ENCODE measurements at regions not wholly inside any gene's neighbourhood (a gene's known extent, or its start where the extent isn't known, plus 50 kb on each side); places are given as distances from the start of the nearest gene placed in this dataset.

DNA sequence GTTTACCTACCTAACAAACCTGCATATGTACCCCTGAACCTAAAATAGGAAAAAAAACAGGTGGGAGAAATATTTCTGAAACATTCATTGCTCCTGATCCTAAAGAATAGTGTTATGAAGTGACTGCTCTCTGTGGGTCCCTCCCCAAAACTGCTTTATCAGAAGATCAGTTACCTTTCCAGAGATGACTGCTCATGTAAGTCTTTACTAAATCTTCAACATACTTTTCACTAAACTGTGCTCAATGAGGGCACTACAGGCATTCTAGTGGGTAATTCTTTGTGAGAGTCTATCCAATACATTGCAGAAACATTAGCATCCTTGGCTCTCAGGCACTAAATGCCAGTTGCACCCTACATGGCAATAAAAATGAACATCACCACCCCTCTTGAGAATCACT is 189.3 kb upstream of the STK17B start:
- Histone ChIP-seq H3K36me3 (ENCODE audit: control insufficient read depth, insufficient read depth, low read length) (no peaks in the 10 kb centered on the region), H3K27ac (ENCODE audit: low read length) (no peak overlapping the region), H3K4me3 (ENCODE audit: low read length) (no peak overlapping the region), H3K4me1 (ENCODE audit: control insufficient read depth, insufficient read depth, low read length) (no peaks in the 10 kb centered on the region), H3K27me3 (ENCODE audit: control insufficient read depth, insufficient read depth, low read length) (no peaks in the 10 kb centered on the region), H3K9me3 (ENCODE audit: control insufficient read depth, insufficient read depth, low read length) (no peaks in the 10 kb centered on the region)
- no peak for DNase-seq (ENCODE audit: low read depth, low spot score)

DNA sequence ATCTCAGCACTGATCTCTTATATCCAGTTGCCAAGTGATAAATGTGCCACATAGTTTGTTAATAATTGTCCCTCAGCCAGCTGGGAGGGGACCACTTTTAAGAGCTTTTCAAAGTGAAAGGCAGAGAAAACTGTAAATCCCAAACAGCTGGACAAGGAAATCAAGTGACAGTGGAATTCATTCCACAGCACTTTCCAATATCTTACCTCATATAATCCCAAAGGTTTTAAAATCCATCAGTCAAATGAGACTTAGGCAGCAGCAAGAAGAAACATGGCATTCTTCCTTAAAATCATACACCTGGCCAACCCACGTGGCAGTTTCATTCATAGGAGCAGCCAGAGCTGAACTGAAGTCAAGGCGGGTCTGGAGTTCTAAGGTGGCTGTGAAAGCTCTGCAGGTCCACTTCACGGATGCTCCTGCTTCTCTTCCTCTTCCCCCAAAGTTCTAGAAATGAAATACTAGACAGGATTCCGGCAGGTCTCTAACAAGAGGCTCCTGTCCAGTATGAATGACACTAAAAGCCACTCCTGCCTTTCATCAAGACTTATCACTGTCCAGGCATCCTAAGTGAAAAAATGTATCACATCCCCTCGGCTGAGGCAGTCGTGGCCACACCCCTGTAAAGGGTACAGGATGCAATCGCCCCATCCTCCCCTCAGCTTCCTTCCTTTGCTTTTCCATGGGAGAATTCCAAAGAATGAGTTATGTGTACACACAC is 190.4 kb upstream of the STK17B start:
- H3K36me3 ChIP-seq (ENCODE audit: control insufficient read depth, insufficient read depth, low read length), result no peaks in the 10 kb centered on the region
- no peaks in the 10 kb centered on the region for H3K9me3 ChIP-seq (ENCODE audit: control insufficient read depth, insufficient read depth, low read length)
- DNase-seq (ENCODE audit: low read depth, low spot score), result no peak
- no peak overlapping the region for H3K27ac ChIP-seq (ENCODE audit: low read length)
- no peak overlapping the region for H3K4me3 ChIP-seq (ENCODE audit: low read length)
- no CpG with 5 or more reads among the region's 7 CpGs for WGBS (ENCODE audit: insufficient coverage, insufficient read length)
- no peaks in the 10 kb centered on the region for H3K27me3 ChIP-seq (ENCODE audit: control insufficient read depth, insufficient read depth, low read length)
- H3K4me1 ChIP-seq (ENCODE audit: control insufficient read depth, insufficient read depth, low read length), result no peaks in the 10 kb centered on the region

DNA sequence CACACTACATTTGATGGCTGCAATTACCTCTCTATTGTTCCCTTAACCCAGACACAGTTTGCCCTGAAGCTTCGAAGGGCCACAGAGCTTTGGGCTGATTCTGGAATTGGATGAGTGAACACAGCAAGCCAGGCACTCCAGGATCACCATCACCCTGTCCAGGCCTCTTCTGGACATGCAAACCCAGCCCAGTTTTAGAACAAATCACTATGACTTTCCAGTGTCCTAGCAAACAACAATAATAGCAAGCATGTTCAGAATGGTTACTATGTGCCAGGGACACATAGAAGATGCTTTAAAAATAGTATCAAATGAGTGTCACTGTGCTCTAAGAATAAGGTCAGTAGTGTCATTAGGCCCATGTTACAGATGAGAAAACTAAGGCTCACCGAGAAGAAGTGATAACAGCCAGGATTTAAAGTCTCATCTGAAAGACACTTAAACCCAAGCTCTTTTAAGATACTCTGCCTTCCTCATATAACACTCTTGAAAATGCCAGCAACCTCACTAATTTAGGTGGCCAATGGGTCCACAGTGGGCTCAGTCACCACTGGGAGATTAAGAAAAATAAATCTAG is 191.7 kb upstream of the STK17B start:
- WGBS (ENCODE audit: insufficient coverage, insufficient read length), result no CpG with 5 or more reads among the region's 2 CpGs
- no peaks in the 10 kb centered on the region for H3K9me3 ChIP-seq (ENCODE audit: control insufficient read depth, insufficient read depth, low read length)
- H3K4me3 ChIP-seq (ENCODE audit: low read length), result no peak overlapping the region
- no peaks in the 10 kb centered on the region for H3K27me3 ChIP-seq (ENCODE audit: control insufficient read depth, insufficient read depth, low read length)
- no peak for DNase-seq (ENCODE audit: low read depth, low spot score)
- H3K4me1 ChIP-seq (ENCODE audit: control insufficient read depth, insufficient read depth, low read length), result no peaks in the 10 kb centered on the region
- H3K27ac ChIP-seq (ENCODE audit: low read length), result no peak overlapping the region
- H3K36me3 ChIP-seq (ENCODE audit: control insufficient read depth, insufficient read depth, low read length), result no peaks in the 10 kb centered on the region

DNA sequence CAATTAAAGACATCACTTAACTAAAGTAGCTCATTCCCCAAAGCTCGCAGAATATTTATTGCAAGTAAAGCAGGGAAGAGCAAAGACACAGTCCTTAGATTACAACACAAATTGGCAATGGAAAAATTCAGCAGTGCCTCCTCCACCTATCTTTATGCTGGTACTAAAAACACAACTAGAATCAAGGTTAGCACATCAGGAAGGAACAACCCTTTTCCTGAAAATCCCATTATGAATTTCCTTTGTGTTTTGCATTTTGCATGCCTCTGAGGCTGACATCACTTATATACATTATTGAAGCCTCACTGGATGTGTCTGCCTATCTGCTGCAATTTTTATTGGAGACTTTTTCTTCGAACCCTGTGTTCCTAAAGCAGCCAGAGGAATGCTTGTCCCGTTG is 193.8 kb upstream of the STK17B start:
- Histone ChIP-seq H3K36me3 (ENCODE audit: control insufficient read depth, insufficient read depth, low read length) (no peaks in the 10 kb centered on the region), H3K4me1 (ENCODE audit: control insufficient read depth, insufficient read depth, low read length) (no peaks in the 10 kb centered on the region), H3K27ac (ENCODE audit: low read length) (no peak overlapping the region), H3K27me3 (ENCODE audit: control insufficient read depth, insufficient read depth, low read length) (no peaks in the 10 kb centered on the region), H3K9me3 (ENCODE audit: control insufficient read depth, insufficient read depth, low read length) (no peaks in the 10 kb centered on the region), H3K4me3 (ENCODE audit: low read length) (no peak overlapping the region)
- no CpG with 5 or more reads among the region's 3 CpGs for WGBS (ENCODE audit: insufficient coverage, insufficient read length)
- DNase-seq (ENCODE audit: low read depth, low spot score), result no peak

DNA sequence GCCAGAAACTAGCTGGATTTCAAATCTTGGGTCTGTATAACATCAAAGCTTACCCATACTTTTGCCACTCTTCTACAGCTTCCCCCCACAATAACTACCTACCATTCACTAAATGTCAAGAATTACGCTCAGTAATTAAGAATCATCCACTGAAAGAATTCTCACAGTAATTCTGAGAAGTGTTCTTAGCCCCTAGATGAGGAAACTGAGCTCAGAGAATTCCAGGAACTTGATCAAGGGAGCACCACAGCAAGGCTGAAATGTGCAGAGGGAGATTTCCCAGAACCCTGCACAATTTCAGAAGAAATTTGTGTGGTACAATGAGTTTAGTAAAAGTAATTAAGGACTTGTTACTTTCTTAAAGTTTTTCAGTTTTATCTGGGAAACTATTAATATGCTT is 194.5 kb upstream of the STK17B start:
- DNase-seq (ENCODE audit: low read depth, low spot score), result no peak
- Histone ChIP-seq H3K27me3 (ENCODE audit: control insufficient read depth, insufficient read depth, low read length) (no peaks in the 10 kb centered on the region), H3K27ac (ENCODE audit: low read length) (no peak overlapping the region), H3K4me1 (ENCODE audit: control insufficient read depth, insufficient read depth, low read length) (no peaks in the 10 kb centered on the region), H3K36me3 (ENCODE audit: control insufficient read depth, insufficient read depth, low read length) (no peaks in the 10 kb centered on the region), H3K4me3 (ENCODE audit: low read length) (no peak overlapping the region), H3K9me3 (ENCODE audit: control insufficient read depth, insufficient read depth, low read length) (no peaks in the 10 kb centered on the region)
- no CpG with 5 or more reads among the region's 1 CpG for WGBS (ENCODE audit: insufficient coverage, insufficient read length)

DNA sequence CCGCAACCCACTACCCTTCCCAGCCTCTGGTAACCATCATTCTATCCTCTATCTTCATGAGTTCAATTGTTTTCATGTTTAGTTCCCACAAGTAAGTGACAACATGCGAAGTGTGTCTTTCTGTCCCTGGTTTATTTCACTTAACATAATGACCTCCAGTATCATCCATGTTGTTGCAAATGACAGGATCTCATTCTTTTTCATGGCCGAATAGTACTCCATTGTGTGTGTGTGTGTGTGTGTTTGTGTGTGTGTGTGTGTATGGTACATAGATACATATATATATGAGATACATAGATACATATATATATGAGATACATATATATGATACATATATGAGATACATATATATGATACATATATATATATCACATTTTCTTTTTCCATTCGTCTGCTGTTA is 196.3 kb upstream of the STK17B start:
- Histone ChIP-seq H3K4me3 (ENCODE audit: low read length) (no peak overlapping the region), H3K9me3 (ENCODE audit: control insufficient read depth, insufficient read depth, low read length) (no peaks in the 10 kb centered on the region), H3K27me3 (ENCODE audit: control insufficient read depth, insufficient read depth, low read length) (no peaks in the 10 kb centered on the region), H3K36me3 (ENCODE audit: control insufficient read depth, insufficient read depth, low read length) (no peaks in the 10 kb centered on the region), H3K27ac (ENCODE audit: low read length) (no peak overlapping the region), H3K4me1 (ENCODE audit: control insufficient read depth, insufficient read depth, low read length) (no peaks in the 10 kb centered on the region)
- no CpG with 5 or more reads among the region's 4 CpGs for WGBS (ENCODE audit: insufficient coverage, insufficient read length)
- no peak for DNase-seq (ENCODE audit: low read depth, low spot score)

DNA sequence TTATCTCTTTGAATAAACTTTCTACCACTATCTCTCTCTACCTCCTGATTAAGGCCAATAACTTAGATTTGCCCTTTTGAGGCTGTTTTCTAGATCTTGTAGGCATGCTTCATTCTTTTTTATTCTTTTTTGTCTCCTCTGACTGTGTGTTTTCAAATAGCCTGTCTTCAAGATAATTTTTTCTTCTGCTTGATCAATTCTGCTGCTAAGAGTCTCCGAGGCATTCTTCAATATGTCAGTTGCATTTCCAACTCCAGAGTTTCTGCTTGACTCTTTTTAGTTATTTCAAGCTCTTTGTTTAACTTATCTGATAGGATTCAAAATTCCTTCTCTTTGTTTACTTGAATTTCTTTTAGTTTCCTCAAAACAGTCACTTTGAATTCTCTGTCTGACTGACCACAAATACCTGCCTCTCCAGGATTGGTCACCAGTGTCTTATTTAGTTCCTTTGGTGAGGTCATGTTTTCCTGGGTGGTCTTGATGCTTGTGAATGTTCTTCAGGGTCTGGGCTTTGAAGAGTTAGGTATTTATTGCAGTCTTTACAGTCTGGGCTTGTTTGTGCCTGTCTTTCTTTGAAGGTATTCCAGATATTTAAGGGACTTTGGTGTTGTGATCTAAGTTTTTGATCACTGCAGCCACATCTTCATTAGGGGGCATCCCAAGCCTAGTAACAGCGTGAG is 197.3 kb upstream of the STK17B start:
- WGBS (ENCODE audit: insufficient coverage, insufficient read length), result no CpG with 5 or more reads among the region's 2 CpGs
- Histone ChIP-seq H3K4me1 (ENCODE audit: control insufficient read depth, insufficient read depth, low read length) (no peaks in the 10 kb centered on the region), H3K36me3 (ENCODE audit: control insufficient read depth, insufficient read depth, low read length) (no peaks in the 10 kb centered on the region), H3K27me3 (ENCODE audit: control insufficient read depth, insufficient read depth, low read length) (no peaks in the 10 kb centered on the region), H3K4me3 (ENCODE audit: low read length) (no peak overlapping the region), H3K27ac (ENCODE audit: low read length) (no peak overlapping the region), H3K9me3 (ENCODE audit: control insufficient read depth, insufficient read depth, low read length) (no peaks in the 10 kb centered on the region)
- no peak for DNase-seq (ENCODE audit: low read depth, low spot score)

DNA sequence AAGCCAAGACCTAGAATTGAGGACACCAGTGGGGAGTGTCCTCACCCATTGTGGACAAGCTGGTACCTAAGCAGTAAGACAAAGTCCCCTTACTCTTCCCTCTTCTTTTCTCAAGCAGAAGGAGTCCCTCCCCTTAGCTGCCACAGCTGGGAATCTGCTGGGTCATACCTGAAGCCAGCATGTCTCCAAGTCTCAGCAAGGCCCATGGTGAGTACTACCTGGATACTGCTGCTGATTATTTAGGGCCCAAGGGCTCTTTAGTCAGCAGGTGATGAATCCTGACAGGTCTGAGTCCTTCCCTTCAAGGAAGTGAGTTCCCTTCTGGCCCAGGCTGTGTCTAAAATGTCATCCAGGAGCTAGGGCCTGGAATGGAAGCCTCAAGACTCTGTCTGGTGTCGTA is 198.6 kb upstream of the STK17B start:
- H3K27me3 ChIP-seq (ENCODE audit: control insufficient read depth, insufficient read depth, low read length), result no peaks in the 10 kb centered on the region
- H3K36me3 ChIP-seq (ENCODE audit: control insufficient read depth, insufficient read depth, low read length), result no peaks in the 10 kb centered on the region
- no peak overlapping the region for H3K27ac ChIP-seq (ENCODE audit: low read length)
- no peaks in the 10 kb centered on the region for H3K9me3 ChIP-seq (ENCODE audit: control insufficient read depth, insufficient read depth, low read length)
- no CpG with 5 or more reads among the region's 1 CpG for WGBS (ENCODE audit: insufficient coverage, insufficient read length)
- no peaks in the 10 kb centered on the region for H3K4me1 ChIP-seq (ENCODE audit: control insufficient read depth, insufficient read depth, low read length)
- no peak for DNase-seq (ENCODE audit: low read depth, low spot score)
- H3K4me3 ChIP-seq (ENCODE audit: low read length), result no peak overlapping the region

DNA sequence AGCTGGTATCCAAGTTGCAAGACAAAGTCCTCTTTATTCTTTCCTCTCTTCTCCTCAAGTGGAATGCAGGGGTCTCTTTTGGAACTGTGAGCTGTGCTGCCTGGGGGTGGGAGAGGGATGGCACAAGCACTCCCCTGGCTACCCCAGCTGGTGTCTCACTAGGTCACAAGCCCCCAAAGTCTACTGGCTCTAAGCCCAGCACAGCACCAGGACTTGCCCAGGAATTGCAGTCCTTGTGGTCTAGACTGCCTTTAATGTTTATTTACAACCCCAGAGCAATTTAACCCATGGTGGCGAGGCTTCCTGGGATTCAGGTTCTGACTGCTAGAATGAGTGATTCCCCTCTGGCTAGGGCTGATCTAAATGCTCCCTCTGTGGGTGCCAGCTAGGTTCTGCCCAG is 199.0 kb upstream of the STK17B start:
- H3K9me3 ChIP-seq (ENCODE audit: control insufficient read depth, insufficient read depth, low read length), result no peaks in the 10 kb centered on the region
- no peaks in the 10 kb centered on the region for H3K36me3 ChIP-seq (ENCODE audit: control insufficient read depth, insufficient read depth, low read length)
- H3K4me1 ChIP-seq (ENCODE audit: control insufficient read depth, insufficient read depth, low read length), result no peaks in the 10 kb centered on the region
- H3K27ac ChIP-seq (ENCODE audit: low read length), result no peak overlapping the region
- no peak for DNase-seq (ENCODE audit: low read depth, low spot score)
- no peak overlapping the region for H3K4me3 ChIP-seq (ENCODE audit: low read length)
- no peaks in the 10 kb centered on the region for H3K27me3 ChIP-seq (ENCODE audit: control insufficient read depth, insufficient read depth, low read length)
- no CpG with 5 or more reads among the region's 1 CpG for whole genome bisulfite sequencing (ENCODE audit: insufficient coverage, insufficient read length)

DNA sequence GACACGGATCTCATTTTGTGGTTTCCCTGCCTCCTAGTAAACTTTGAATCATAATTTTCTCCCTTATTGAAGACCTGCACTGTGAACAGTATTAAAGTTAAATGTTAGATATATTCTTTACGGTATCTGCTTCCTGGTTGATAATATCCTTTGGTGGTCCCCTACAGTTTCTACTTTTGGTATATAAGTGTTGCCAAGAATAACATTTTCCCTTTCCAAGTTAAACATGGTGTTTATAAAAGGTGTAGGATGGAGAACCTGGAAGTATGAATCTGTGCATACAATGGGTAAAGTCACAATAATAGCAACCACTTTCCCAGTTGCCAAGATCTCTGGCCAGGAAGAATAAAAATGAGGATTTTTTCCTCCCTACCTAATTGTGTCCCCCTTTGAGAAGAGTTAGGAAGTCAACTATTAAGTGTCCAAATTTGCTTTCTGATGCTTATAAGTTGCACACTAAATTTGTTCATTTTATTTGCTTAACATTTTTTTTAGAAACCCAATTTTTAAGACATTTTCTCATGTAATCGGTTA is 201.0 kb upstream of the STK17B start:
- no peaks in the 10 kb centered on the region for H3K27me3 ChIP-seq (ENCODE audit: control insufficient read depth, insufficient read depth, low read length)
- H3K27ac ChIP-seq (ENCODE audit: low read length), result no peak overlapping the region
- H3K4me1 ChIP-seq (ENCODE audit: control insufficient read depth, insufficient read depth, low read length), result no peaks in the 10 kb centered on the region
- no peaks in the 10 kb centered on the region for H3K9me3 ChIP-seq (ENCODE audit: control insufficient read depth, insufficient read depth, low read length)
- DNase-seq (ENCODE audit: low read depth, low spot score), result no peak
- no CpG with 5 or more reads among the region's 3 CpGs for WGBS (ENCODE audit: insufficient coverage, insufficient read length)
- no peak overlapping the region for H3K4me3 ChIP-seq (ENCODE audit: low read length)
- no peaks in the 10 kb centered on the region for H3K36me3 ChIP-seq (ENCODE audit: control insufficient read depth, insufficient read depth, low read length)

All from iPS DF 6.9 (cell line).